Retinal pigment epithelial cell (primary cell): ENCODE measurements at regions not wholly inside any gene's neighbourhood (a gene's known extent, or its start where the extent isn't known, plus 50 kb on each side); places are given as distances from the start of the nearest gene placed in this dataset.

Experiments used
- DNase-seq: peaks from one replicate; pipeline ENCODE4 v3.0.0-alpha.2; 2010; ENCODE audit warnings: low read depth
- H3K4me3 ChIP-seq: 2 replicates; pipeline ENCODE4 v1.5.1; 2011; ENCODE audit warnings: mild to moderate bottlenecking, low read length, control low read depth, moderate library complexity
- CTCF ChIP-seq: conservative IDR thresholded peaks from 2 replicates; pipeline ENCODE4 v1.5.1; 2011; ENCODE audit warnings: low read depth, low read length, control low read depth, inconsistent platforms

- DNase-seq, result no peak
- H3K4me3 ChIP-seq, result no peak overlapping the region
- TF ChIP-seq CTCF, result no peak
These were observed 93.6 kb downstream of the CTTN start for GRCh38 chr11:70491696-70492472.

- no peak for TF ChIP-seq CTCF
- no peak for DNase-seq
- no peak overlapping the region for H3K4me3 ChIP-seq
These were observed 94.8 kb downstream of the CTTN start for GRCh38 chr11:70493089-70493474.

- TF ChIP-seq CTCF, result no peak
- no peak for DNase-seq
- no peak overlapping the region for H3K4me3 ChIP-seq
These were observed 95.6 kb downstream of the CTTN start for GRCh38 chr11:70493891-70494290.

GRCh38 chr11:70494559-70495350, 96.4 kb downstream of the CTTN start:
- no peak for TF ChIP-seq CTCF
- DNase-seq, result no peak

GRCh38 chr11:70495351-70496310, 97.3 kb downstream of the CTTN start:
- TF ChIP-seq CTCF, result no peak

More at GRCh38 chr11:70494559-70495350, 96.4 kb downstream of the CTTN start:
- H3K4me3 ChIP-seq, result no peak overlapping the region

GRCh38 chr11:70496591-70497535, 98.5 kb downstream of the CTTN start:
- H3K4me3 ChIP-seq, result no peak overlapping the region
- no peak for DNase-seq
- no peak for TF ChIP-seq CTCF

More at GRCh38 chr11:70495351-70496310, 97.3 kb downstream of the CTTN start:
- DNase-seq, result no peak
- no peak overlapping the region for H3K4me3 ChIP-seq
